IPS DF 6.9 (cell line): ENCODE measurements at regions not wholly inside any gene's neighbourhood (a gene's known extent, or its start where the extent isn't known, plus 50 kb on each side); places are given as distances from the start of the nearest gene placed in this dataset.

Experiments used
- DNase-seq: peaks from one replicate; pipeline ENCODE4 v3.0.0-alpha.2; 2013; ENCODE audit warnings: low read depth, low spot score
- H3K27ac ChIP-seq: one replicate; pipeline ENCODE4 v1.5.1; 2013; ENCODE audit warnings: low read length, control low read depth
- H3K27me3 ChIP-seq: 2 replicates; pipeline ENCODE4 v1.6.1; 2013; ENCODE audit warnings: mild to moderate bottlenecking, low read length; ENCODE audit not compliant: control insufficient read depth, insufficient read depth
- H3K36me3 ChIP-seq: 2 replicates; pipeline ENCODE4 v1.6.1; 2013; ENCODE audit warnings: low read length; ENCODE audit not compliant: control insufficient read depth, insufficient read depth
- H3K4me1 ChIP-seq: 2 replicates; pipeline ENCODE4 v1.6.1; 2013; ENCODE audit warnings: low read length; ENCODE audit not compliant: control insufficient read depth, insufficient read depth
- H3K4me3 ChIP-seq: 2 replicates; pipeline ENCODE4 v1.5.1; 2013; ENCODE audit warnings: mild to moderate bottlenecking, low read length
- H3K9me3 ChIP-seq: 2 replicates; pipeline ENCODE4 v1.6.1; 2013; ENCODE audit warnings: low read length, inconsistent platforms; ENCODE audit not compliant: control insufficient read depth, insufficient read depth
- WGBS: extraction: QIAGEN DNeasy Blood & Tissue Kit; methylation state at CpG from one replicate; pipeline ENCODE4 v1.1.7; 2013; ENCODE audit warnings: mixed read lengths, missing lambda C conversion rate; ENCODE audit not compliant: insufficient read length, insufficient coverage; 5-methylcytosine and 5-hydroxymethylcytosine counted together

DNA sequence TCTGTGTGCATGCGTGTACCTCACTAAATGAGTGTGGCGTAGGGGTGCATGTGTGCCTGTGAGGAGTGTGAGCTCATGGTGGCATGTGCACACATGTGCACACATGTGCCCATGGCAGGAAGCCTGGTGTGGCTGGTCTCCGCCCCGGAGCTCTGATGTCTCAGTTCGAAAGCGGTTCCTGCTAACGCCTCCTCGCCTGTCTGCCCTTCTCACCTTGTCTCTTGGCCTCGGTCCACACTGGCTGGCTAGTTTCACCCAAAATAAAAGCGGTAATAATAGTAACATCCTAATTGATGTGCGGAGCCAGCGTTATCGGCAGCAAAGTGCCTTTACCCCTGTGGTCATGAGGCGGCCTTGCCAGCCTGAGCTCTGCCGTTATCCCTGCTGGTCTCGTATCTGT, 1190.4 kb downstream of the BRD1 start:
- no peaks in the 10 kb centered on the region for H3K27me3 ChIP-seq
- H3K9me3 ChIP-seq = peaks cover 25% of the 10 kb centered on the region
- H3K27ac ChIP-seq = no peak overlapping the region
- no peak overlapping the region for H3K4me3 ChIP-seq
- WGBS = no CpG with 5 or more reads among the region's 16 CpGs
- H3K36me3 ChIP-seq = no peaks in the 10 kb centered on the region; the same call in 1 of the 2 replicates
- H3K4me1 ChIP-seq = no peaks in the 10 kb centered on the region
- no peak for DNase-seq

DNA sequence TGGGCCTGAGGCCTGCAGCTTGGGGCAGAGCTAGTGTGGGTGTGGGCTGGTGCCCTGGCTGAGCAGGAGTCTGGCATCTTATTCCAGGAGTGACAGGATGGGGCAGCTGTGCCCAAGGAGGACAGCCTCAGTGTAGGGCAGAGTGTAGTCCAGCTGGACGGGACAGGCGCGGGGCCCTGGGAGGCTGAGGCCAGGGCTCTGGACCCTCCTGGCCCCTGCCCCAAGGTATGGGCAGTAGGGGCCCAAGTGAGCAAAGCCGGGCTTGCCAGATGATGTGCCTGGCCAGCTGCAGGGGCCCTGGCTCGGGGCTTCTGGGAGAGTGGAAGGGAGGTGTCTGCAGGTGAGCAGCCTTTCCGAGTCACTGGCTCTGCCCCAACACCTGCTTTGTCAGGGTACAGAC, 1190.9 kb downstream of the BRD1 start:
- no CpG with 5 or more reads among the region's 6 CpGs for WGBS
- H3K36me3 ChIP-seq = no peaks in the 10 kb centered on the region; the same call in 1 of the 2 replicates
- peaks cover 25% of the 10 kb centered on the region for H3K9me3 ChIP-seq

DNA sequence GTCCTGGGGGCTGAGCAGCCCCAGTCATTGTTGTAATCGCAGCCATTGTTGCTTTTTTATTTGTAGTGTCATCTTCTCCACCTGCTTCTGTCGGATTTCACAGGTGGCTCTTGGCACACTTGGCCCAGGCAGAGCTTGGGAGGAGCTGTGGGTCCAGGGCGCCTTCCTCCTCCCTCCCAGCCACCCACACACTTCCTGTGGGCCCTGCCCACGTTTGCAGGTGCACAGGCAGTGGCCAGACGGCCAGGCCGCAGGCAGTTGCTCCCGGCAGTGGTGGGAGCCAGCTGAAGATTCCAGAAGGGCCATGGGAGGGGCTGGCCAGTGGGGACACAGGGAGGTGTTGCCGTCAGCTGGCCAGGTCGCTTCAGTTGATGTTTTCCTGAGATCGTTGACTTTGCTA, 1191.9 kb downstream of the BRD1 start:
- H3K27ac ChIP-seq = no peak overlapping the region
- no peaks in the 10 kb centered on the region for H3K27me3 ChIP-seq
- H3K4me1 ChIP-seq = no peaks in the 10 kb centered on the region
- H3K9me3 ChIP-seq = peaks cover 25% of the 10 kb centered on the region
- no peaks in the 10 kb centered on the region; the same call in 1 of the 2 replicates for H3K36me3 ChIP-seq
- no peak overlapping the region for H3K4me3 ChIP-seq
- DNase-seq = no peak
- no CpG with 5 or more reads among the region's 10 CpGs for WGBS

More for the DNA sequence above, 1190.9 kb downstream of the BRD1 start:
- H3K4me1 ChIP-seq = no peaks in the 10 kb centered on the region
- H3K27me3 ChIP-seq = no peaks in the 10 kb centered on the region
- H3K4me3 ChIP-seq = no peak overlapping the region
- DNase-seq = no peak
- H3K27ac ChIP-seq = no peak overlapping the region

DNA sequence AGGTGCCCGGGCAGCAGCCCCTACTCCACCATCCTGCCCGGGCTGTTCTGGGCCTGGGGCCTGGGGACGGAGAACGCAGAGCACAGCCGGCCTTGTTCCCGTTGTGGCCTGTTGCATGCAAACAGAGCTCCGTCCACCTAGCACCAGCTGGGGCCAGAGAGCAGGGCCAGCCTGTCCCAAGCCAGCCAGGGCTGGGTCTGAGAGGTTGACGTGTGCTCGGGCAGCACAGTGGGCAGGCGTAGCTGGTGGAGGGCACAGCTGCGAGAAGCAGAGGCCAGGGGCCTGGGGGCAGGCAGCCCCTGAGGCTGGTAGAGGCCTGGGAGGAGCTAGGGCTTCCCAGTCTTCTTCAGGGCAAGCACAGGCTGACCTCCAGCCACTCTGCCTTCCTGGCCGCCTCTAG, 1192.6 kb downstream of the BRD1 start:
- H3K4me3 ChIP-seq = no peak overlapping the region
- no CpG with 5 or more reads among the region's 12 CpGs for WGBS
- no peak overlapping the region for H3K27ac ChIP-seq
- no peaks in the 10 kb centered on the region; the same call in 1 of the 2 replicates for H3K36me3 ChIP-seq
- DNase-seq = no peak
- H3K4me1 ChIP-seq = no peaks in the 10 kb centered on the region
- H3K9me3 ChIP-seq = peaks cover 21% of the 10 kb centered on the region
- no peaks in the 10 kb centered on the region for H3K27me3 ChIP-seq

DNA sequence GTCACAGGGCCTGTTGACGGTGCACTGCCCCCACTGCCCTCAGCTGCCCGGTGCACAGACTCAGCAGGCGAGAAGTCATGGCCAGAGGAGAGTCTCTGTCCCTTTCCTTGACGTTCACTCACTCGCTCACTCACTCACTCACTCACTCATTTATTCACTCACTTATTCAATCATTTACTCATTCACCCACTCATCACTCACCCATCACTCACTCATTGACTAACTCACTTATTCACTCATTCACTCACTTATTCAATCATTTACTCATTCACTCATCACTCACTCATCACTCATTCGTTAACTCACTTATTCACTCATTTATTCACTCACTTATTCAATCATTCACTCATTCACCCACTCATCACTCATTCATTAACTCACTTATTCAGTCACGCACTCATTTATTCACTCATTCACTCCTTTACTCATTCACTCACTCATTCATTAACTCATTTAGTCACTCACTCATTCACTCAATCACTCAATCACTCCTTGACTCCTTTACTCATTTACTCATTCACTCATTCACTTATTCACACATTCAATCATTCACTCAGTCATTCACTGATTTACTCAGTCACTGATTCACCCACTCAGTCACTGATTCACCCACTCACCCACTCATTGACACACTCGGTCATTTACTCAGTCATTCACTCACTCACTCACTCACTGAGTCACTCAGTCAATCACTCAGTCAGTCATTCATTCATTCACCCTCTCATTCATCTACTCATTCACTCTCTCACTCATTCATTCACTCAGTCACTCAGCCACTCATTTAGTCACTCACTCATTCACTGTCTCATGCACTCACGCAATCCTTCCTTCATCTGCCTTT, 1193.5 kb downstream of the BRD1 start:
- no peaks in the 10 kb centered on the region for H3K4me1 ChIP-seq
- H3K27ac ChIP-seq = no peak overlapping the region
- no peaks in the 10 kb centered on the region; the same call in 1 of the 2 replicates for H3K36me3 ChIP-seq
- peaks cover 18% of the 10 kb centered on the region for H3K9me3 ChIP-seq
- WGBS = 100% methylated on average over 2 of the region's 9 CpGs
- H3K27me3 ChIP-seq = no peaks in the 10 kb centered on the region
- no peak overlapping the region for H3K4me3 ChIP-seq
- no peak for DNase-seq

DNA sequence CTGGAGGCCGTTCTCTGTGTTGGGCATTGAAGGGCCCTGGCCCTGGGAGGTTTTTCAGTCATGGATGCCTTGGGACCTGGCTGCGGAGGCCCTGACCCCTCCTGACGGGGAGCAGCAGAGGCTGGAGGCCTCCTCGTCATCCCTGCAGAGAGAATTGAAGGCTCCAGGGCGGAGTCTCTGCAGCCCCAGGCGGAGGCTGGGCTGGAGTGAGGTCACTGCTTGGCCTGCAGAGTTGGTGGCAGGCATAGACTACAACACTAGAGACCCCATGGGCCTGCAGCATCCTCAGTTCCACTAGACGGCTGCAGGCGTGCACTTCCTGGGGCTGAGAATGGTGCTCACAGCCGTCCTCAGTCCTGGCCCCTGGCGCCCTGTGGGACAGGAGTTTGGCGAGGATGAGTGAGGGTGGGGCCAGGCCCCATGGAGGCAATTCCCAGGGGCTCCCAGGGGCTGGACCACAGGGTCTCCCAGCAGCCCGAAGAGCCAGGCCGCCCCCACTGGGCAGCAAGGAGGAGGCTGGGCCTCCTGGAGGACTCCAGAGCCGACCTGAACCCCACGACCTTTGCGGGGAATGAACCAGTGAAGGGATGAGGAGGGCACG, 1194.9 kb downstream of the BRD1 start:
- H3K4me3 ChIP-seq = no peak overlapping the region
- H3K4me1 ChIP-seq = no peaks in the 10 kb centered on the region
- no peak overlapping the region for H3K27ac ChIP-seq
- H3K9me3 ChIP-seq = peaks cover 19% of the 10 kb centered on the region
- DNase-seq = no peak
- no peaks in the 10 kb centered on the region for H3K27me3 ChIP-seq
- H3K36me3 ChIP-seq = no peaks in the 10 kb centered on the region; the same call in 1 of the 2 replicates
- no CpG with 5 or more reads among the region's 17 CpGs for WGBS

DNA sequence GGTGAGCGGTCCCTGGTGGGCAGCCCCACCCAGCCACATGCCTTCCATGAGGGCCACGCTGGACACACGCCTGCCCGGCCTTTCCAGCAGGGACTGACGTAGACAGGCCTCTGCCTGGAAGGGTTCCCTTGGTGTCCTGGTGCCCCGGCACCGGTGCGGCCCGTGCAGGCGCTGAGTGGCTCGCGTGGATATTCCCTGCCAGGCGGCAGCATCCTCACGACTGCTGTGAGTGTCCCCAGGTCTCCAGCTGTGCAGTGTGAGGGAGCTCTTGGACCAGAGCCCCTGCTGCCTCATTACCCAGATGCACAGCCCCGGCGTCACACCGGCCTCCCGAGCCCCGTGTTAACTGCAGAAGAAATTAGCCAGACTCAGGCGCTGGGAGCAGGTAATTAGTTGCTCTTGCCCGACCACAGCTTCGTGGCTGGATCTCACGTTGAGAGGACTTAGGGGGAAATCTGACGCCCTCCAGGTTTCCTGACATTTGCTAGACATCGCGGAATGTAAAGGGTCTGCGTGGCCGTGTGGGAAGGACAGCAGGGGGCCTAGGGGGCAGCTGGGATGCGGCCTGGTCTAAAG, 1196.3 kb downstream of the BRD1 start:
- H3K36me3 ChIP-seq = no peaks in the 10 kb centered on the region; the same call in 1 of the 2 replicates
- no peak overlapping the region for H3K4me3 ChIP-seq
- H3K4me1 ChIP-seq = no peaks in the 10 kb centered on the region
- H3K27ac ChIP-seq = no peak overlapping the region
- peaks cover 18% of the 10 kb centered on the region for H3K9me3 ChIP-seq
- no peaks in the 10 kb centered on the region for H3K27me3 ChIP-seq
- no CpG with 5 or more reads among the region's 29 CpGs for WGBS
- no peak for DNase-seq

DNA sequence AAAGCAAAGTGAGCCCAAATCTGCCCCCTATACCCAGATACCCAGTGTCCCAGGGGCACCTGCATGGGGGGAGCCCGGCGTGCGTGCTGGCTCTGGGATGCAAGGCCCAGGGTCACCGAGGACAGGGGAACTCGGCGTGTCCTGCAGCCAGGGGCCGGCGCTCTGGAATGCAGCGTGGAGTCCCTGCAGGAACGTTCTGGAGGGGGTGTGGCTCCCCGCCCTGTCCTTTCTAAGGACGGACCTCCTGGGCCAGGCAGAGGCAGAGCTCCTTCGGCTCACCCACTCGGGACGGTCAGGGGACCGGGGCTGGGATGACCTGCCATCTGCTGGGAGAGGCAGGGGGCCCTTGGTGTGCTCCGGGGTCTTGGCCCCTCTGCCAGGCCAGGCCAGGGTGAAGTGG, 1196.8 kb downstream of the BRD1 start:
- no peaks in the 10 kb centered on the region; the same call in 1 of the 2 replicates for H3K36me3 ChIP-seq
- H3K27ac ChIP-seq = no peak overlapping the region
- H3K27me3 ChIP-seq = no peaks in the 10 kb centered on the region
- no peaks in the 10 kb centered on the region for H3K4me1 ChIP-seq
- H3K9me3 ChIP-seq = peaks cover 17% of the 10 kb centered on the region
- no peak for DNase-seq
- no peak overlapping the region for H3K4me3 ChIP-seq
- no CpG with 5 or more reads among the region's 17 CpGs for WGBS

DNA sequence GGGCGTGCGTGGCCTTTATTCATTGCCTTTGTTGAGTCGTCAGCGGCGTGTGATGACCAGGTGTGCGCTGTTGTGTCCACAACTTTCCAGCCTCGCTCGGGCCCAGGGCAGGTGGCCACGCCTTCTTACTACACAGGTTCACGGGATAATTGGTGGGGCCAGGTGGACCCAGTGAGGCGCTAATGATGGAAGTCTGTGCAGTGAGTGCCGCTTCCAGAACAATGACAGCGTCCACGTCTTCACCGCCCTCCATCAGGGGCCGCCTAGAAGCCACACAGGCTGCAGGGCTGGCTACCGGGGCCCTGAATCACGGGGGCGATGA, 1197.3 kb downstream of the BRD1 start:
- DNase-seq = no peak
- H3K27ac ChIP-seq = no peak overlapping the region
- no peaks in the 10 kb centered on the region for H3K27me3 ChIP-seq
- H3K9me3 ChIP-seq = peaks cover 17% of the 10 kb centered on the region
- WGBS = no CpG with 5 or more reads among the region's 19 CpGs
- no peak overlapping the region for H3K4me3 ChIP-seq
- no peaks in the 10 kb centered on the region for H3K4me1 ChIP-seq
- H3K36me3 ChIP-seq = no peaks in the 10 kb centered on the region; the same call in 1 of the 2 replicates

DNA sequence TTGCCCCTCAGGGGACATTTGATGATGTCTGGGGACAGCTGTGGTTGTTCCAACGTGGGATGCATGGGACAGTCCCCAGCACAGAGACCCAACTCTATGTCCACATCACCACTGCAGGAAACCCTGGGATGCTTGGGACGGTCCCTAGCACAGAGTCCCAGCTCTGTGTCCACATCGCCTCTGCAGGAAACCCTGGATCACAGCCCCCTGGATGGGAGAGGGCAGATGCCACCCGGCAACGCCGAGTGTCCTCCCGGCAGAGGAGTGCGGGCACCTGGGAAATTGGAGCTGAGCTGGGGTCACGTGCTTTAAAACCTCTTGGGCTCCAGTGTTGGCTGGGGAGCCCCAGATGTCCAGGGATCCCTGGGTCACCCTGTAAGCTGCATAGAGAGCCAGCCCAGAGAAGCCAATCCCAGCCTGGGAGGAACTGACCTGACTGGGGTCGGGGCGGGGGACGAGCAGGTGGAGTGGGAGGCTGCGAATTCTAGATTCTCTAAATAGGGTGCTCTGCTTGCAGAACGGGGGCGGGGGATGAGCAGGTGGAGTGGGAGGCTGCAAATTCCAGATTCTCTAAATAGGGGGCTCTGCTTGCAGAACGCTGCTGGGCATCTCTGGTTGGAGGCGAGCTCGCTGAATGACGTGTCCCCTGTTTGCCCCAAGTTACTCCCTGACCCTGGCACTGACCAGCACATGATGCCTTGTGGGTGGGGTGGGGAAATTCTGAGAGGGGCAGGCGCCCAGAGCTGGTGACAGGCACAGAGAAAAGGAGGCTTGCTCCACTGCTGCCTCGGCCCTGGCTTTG, 1197.8 kb downstream of the BRD1 start:
- Histone ChIP-seq H3K36me3 (no peaks in the 10 kb centered on the region; the same call in 1 of the 2 replicates), H3K27me3 (no peaks in the 10 kb centered on the region), H3K4me3 (no peak overlapping the region), H3K27ac (no peak overlapping the region), H3K9me3 (peaks cover 16% of the 10 kb centered on the region), H3K4me1 (no peaks in the 10 kb centered on the region)
- no peak for DNase-seq
- WGBS = no CpG with 5 or more reads among the region's 21 CpGs
